OCI-LY1 (cell line): ENCODE measurements at regions not wholly inside any gene's neighbourhood (a gene's known extent, or its start where the extent isn't known, plus 50 kb on each side); places are given as distances from the start of the nearest gene placed in this dataset.

Source experiments
- H2AFZ ChIP-seq: fragments of 200-600 bp; sonication (generic), shearing (Covaris generic); 2 replicates; pipeline ENCODE4 v1.6.0; 2014; ENCODE audit warnings: antibody characterized with exemption, mild to moderate bottlenecking, low read length
- H3F3A ChIP-seq: fragments of 200-600 bp; sonication (generic), shearing (Covaris generic); 2 replicates; pipeline ENCODE4 v1.6.0; 2014; ENCODE audit warnings: mild to moderate bottlenecking, antibody characterized with exemption, low read length, moderate library complexity; ENCODE audit not compliant: insufficient read depth
- H3K27ac ChIP-seq: fragments of 200-600 bp; sonication (generic); 2 replicates; pipeline ENCODE4 v1.5.1; 2014; ENCODE audit warnings: low read length, mixed run types, mild to moderate bottlenecking, low read depth; ENCODE audit not compliant: poor library complexity, severe bottlenecking
- H3K27me3 ChIP-seq: fragments of 200-600 bp; sonication (generic); 2 replicates; pipeline ENCODE4 v1.6.0; 2014; ENCODE audit warnings: antibody characterized with exemption, mild to moderate bottlenecking, low read length, moderate library complexity; ENCODE audit not compliant: insufficient read depth
- H3K36me3 ChIP-seq: fragments of 200-600 bp; sonication (generic); 2 replicates; pipeline ENCODE4 v1.6.1; 2014; ENCODE audit warnings: mild to moderate bottlenecking, antibody characterized with exemption, low read length, moderate library complexity, mixed read lengths; ENCODE audit not compliant: insufficient read depth
- H3K4me1 ChIP-seq: fragments of 200-600 bp; sonication (generic); 2 replicates; pipeline ENCODE4 v1.5.1; 2014; ENCODE audit warnings: mild to moderate bottlenecking, low read length, moderate library complexity; ENCODE audit not compliant: insufficient read depth, severe bottlenecking
- H3K4me2 ChIP-seq: fragments of 200-600 bp; sonication (generic), shearing (Covaris generic); 2 replicates; pipeline ENCODE4 v1.6.1; 2014; ENCODE audit warnings: low read length
- H3K4me3 ChIP-seq: fragments of 200-600 bp; sonication (generic); 2 replicates; pipeline ENCODE4 v1.5.1; 2014; ENCODE audit warnings: low read length, low read depth, mild to moderate bottlenecking, mixed read lengths; ENCODE audit not compliant: poor library complexity, severe bottlenecking
- H3K79me2 ChIP-seq: fragments of 200-600 bp; shearing (Covaris generic); 2 replicates; pipeline ENCODE4 v1.6.1; 2016; ENCODE audit warnings: mixed run types, low read length, mixed read lengths; ENCODE audit not compliant: insufficient read depth
- H3K9ac ChIP-seq: fragments of 200-600 bp; sonication (generic), shearing (Covaris generic); 2 replicates; pipeline ENCODE4 v1.6.1; 2014; ENCODE audit warnings: mild to moderate bottlenecking, low read length, mixed read lengths
- H3K9me2 ChIP-seq: fragments of 200-600 bp; sonication (generic), shearing (Covaris generic); 2 replicates; pipeline ENCODE4 v1.6.1; 2014; ENCODE audit warnings: low read depth, mild to moderate bottlenecking, low read length, mixed read lengths
- H3K9me3 ChIP-seq: fragments of 200-600 bp; shearing (Covaris generic); 2 replicates; pipeline ENCODE4 v1.6.1; 2014; ENCODE audit warnings: low read length, mixed read lengths
- H4K20me1 ChIP-seq: fragments of 200-600 bp; sonication (generic), shearing (Covaris generic); 2 replicates; pipeline ENCODE4 v1.6.0; 2016; ENCODE audit warnings: mild to moderate bottlenecking, low read length; ENCODE audit not compliant: insufficient read depth
- CTCF ChIP-seq: fragments of 200-600 bp; sonication (generic), shearing (Covaris generic); IDR thresholded peaks from 2 replicates; pipeline ENCODE4 v1.5.1; 2017; ENCODE audit warnings: mild to moderate bottlenecking, antibody characterized with exemption, low read length, moderate library complexity, mixed read lengths
- EZH2 ChIP-seq: fragments of 200-600 bp; sonication (generic), shearing (Covaris generic); IDR thresholded peaks from 2 replicates; pipeline ENCODE4 v1.8.0; 2017; ENCODE audit warnings: borderline replicate concordance, mixed run types, mild to moderate bottlenecking, antibody characterized with exemption, low read length, moderate library complexity, mixed read lengths

DNA sequence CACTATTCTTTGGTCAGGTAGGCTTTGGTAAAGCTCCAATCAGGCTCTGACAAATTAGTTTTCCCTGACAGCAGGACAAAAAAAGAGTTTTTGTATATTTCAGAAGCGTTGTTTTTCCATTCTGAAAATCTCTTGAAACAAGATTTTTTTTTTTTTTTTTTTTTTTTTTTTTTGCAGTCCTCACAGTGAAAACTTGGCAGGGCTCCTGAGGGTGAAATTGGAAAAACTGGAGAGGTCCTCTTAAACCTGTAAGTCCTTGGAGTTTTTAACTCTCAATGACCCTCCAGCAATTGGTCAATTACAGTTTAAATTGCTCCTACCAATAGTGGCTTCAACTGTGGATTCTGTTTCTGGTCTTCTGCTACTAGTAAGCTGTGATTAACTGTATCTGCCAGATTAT lies 244.5 kb upstream of the PKDCC start:
- H3K79me2 ChIP-seq = no peaks in the 10 kb centered on the region
- no peaks in the 10 kb centered on the region for H3K36me3 ChIP-seq
- TF ChIP-seq CTCF (no peak), EZH2 (no peak)
- H3K27ac ChIP-seq = no peak overlapping the region
- H2AFZ ChIP-seq = no peak overlapping the region
- no peaks in the 10 kb centered on the region for H3K27me3 ChIP-seq
- no peaks in the 10 kb centered on the region; the same call in 1 of the 2 replicates for H3K9me3 ChIP-seq
- no peaks in the 10 kb centered on the region for H3K9me2 ChIP-seq
- no peak overlapping the region for H3K4me3 ChIP-seq
- no peaks in the 10 kb centered on the region for H3K4me1 ChIP-seq
- no peaks in the 10 kb centered on the region for H3F3A ChIP-seq
- no peak overlapping the region for H3K4me2 ChIP-seq
- no peak overlapping the region for H3K9ac ChIP-seq
- no peaks in the 10 kb centered on the region for H4K20me1 ChIP-seq

DNA sequence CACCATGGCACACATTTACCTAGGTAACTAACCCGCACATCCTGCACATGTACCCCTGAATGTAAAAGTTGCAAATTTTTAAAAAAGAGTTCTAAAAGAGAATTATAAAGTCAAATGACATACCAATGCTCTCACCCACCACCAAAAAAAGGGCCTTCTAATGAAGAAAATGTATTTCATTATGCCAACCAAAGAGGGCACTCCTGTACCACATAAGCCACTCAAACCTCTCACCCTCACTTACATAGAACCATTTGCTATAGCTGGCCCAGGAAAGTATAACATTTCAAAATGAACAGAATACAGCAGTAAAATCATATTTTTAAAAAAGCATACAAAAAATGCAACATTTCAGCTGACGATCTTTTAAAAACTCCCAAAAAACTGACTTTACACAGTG lies 241.5 kb upstream of the PKDCC start:
- Histone ChIP-seq H3K9ac (no peak overlapping the region), H3K9me2 (no peaks in the 10 kb centered on the region), H3K27me3 (no peaks in the 10 kb centered on the region), H2AFZ (no peak overlapping the region), H3K4me1 (no peaks in the 10 kb centered on the region), H3F3A (no peaks in the 10 kb centered on the region), H3K27ac (no peak overlapping the region), H3K79me2 (no peaks in the 10 kb centered on the region), H3K4me3 (no peak overlapping the region), H3K4me2 (no peak overlapping the region), H3K9me3 (no peaks in the 10 kb centered on the region; the same call in 1 of the 2 replicates), H4K20me1 (no peaks in the 10 kb centered on the region), H3K36me3 (no peaks in the 10 kb centered on the region)
- TF ChIP-seq CTCF = no peak; the same call in 1 of the 2 replicates

- no peaks in the 10 kb centered on the region for H3K27me3 ChIP-seq
- no peaks in the 10 kb centered on the region for H4K20me1 ChIP-seq
- no peak overlapping the region for H3K4me3 ChIP-seq
- H3F3A ChIP-seq = no peaks in the 10 kb centered on the region
- no peak overlapping the region for H3K9ac ChIP-seq
- H3K9me3 ChIP-seq = no peaks in the 10 kb centered on the region
- H3K4me1 ChIP-seq = no peaks in the 10 kb centered on the region
- H3K36me3 ChIP-seq = no peaks in the 10 kb centered on the region
- H3K9me2 ChIP-seq = no peaks in the 10 kb centered on the region
- no peak overlapping the region for H3K4me2 ChIP-seq
- TF ChIP-seq CTCF (no peak), EZH2 (no peak)
- no peak overlapping the region for H2AFZ ChIP-seq
- H3K79me2 ChIP-seq = no peaks in the 10 kb centered on the region
- H3K27ac ChIP-seq = no peak overlapping the region
These were observed 226.7 kb upstream of the PKDCC start for GRCh38 chr2:41821167-41821566.
